WERI-Rb-1 (cell line): ENCODE measurements at regions not wholly inside any gene's neighbourhood (a gene's known extent, or its start where the extent isn't known, plus 50 kb on each side); places are given as distances from the start of the nearest gene placed in this dataset.
A peak's percentile ranks its signal among the peaks of the same experiment; 100 is the strongest.

Experiments
- DNase-seq: peaks from one replicate; pipeline ENCODE4 v3.0.0-alpha.2; 2020
- H3K27ac ChIP-seq: fragments of 250-450 bp; sonication (Bioruptor Pico); 2 replicates; pipeline ENCODE4 v1.5.1; 2020; ENCODE audit warnings: mild to moderate bottlenecking, moderate library complexity
- H3K27me3 ChIP-seq: fragments of 250-450 bp; sonication (Bioruptor Pico); 2 replicates; pipeline ENCODE4 v1.5.1; 2021; ENCODE audit warnings: mild to moderate bottlenecking, low read depth, moderate library complexity; ENCODE audit not compliant: insufficient read depth, severe bottlenecking
- H3K36me3 ChIP-seq: fragments of 250-450 bp; sonication (Bioruptor Pico); 2 replicates; pipeline ENCODE4 v1.5.1; 2020; ENCODE audit warnings: mild to moderate bottlenecking, moderate library complexity
- H3K4me3 ChIP-seq: 2 replicates; pipeline ENCODE4 v1.5.1; 2011; ENCODE audit warnings: low read depth, mild to moderate bottlenecking, control low read depth, low read length
- H3K9me3 ChIP-seq: fragments of 250-450 bp; sonication (Bioruptor Pico); 2 replicates; pipeline ENCODE4 v1.5.1; 2021; ENCODE audit warnings: mild to moderate bottlenecking, moderate library complexity; ENCODE audit not compliant: severe bottlenecking
- CTCF ChIP-seq: IDR thresholded peaks from 2 replicates; pipeline ENCODE4 v1.5.1; 2011; ENCODE audit warnings: low read depth, mild to moderate bottlenecking, control low read depth, inconsistent platforms, low read length

GRCh38 chr22:46039535-46039934 is 62.6 kb upstream of the WNT7B start:
- no peak overlapping the region for H3K27ac ChIP-seq
- no peaks in the 10 kb centered on the region for H3K27me3 ChIP-seq

GRCh38 chr22:46040471-46041465 is 63.8 kb upstream of the WNT7B start:
- peak overlapping the region; percentile 62 for H3K27ac ChIP-seq
- H3K27me3 ChIP-seq, result no peaks in the 10 kb centered on the region
- H3K36me3 ChIP-seq, result no peaks in the 10 kb centered on the region
- no peak overlapping the region for H3K4me3 ChIP-seq
- no peak for TF ChIP-seq CTCF
- no peaks in the 10 kb centered on the region for H3K9me3 ChIP-seq
- DNase-seq, result peak; percentile 72

More at GRCh38 chr22:46039535-46039934, 62.6 kb upstream of the WNT7B start:
- no peak for TF ChIP-seq CTCF
- Histone ChIP-seq H3K9me3 (no peaks in the 10 kb centered on the region), H3K4me3 (no peak overlapping the region), H3K36me3 (no peaks in the 10 kb centered on the region)
- no peak for DNase-seq

- Histone ChIP-seq H3K4me3 (no peak overlapping the region), H3K36me3 (no peaks in the 10 kb centered on the region), H3K27ac (peak overlapping the region; percentile 13; the same call in 1 of the 2 replicates)
These were observed 64.7 kb upstream of the WNT7B start for GRCh38 chr22:46041642-46042041.

GRCh38 chr22:46042786-46043185 is 65.8 kb upstream of the WNT7B start:
- no peak for DNase-seq
- H3K4me3 ChIP-seq, result no peak overlapping the region
- no peaks in the 10 kb centered on the region for H3K27me3 ChIP-seq
- no peak for TF ChIP-seq CTCF
- no peak overlapping the region for H3K27ac ChIP-seq
- no peaks in the 10 kb centered on the region for H3K9me3 ChIP-seq
- no peaks in the 10 kb centered on the region for H3K36me3 ChIP-seq

More at GRCh38 chr22:46041642-46042041, 64.7 kb upstream of the WNT7B start:
- no peak for DNase-seq
- no peaks in the 10 kb centered on the region for H3K27me3 ChIP-seq
- H3K9me3 ChIP-seq, result no peaks in the 10 kb centered on the region
- TF ChIP-seq CTCF, result no peak

GRCh38 chr22:46043339-46043738 is 66.4 kb upstream of the WNT7B start:
- TF ChIP-seq CTCF, result no peak
- H3K27ac ChIP-seq, result no peak overlapping the region
- no peaks in the 10 kb centered on the region for H3K9me3 ChIP-seq
- no peak for DNase-seq
- H3K27me3 ChIP-seq, result no peaks in the 10 kb centered on the region
- H3K36me3 ChIP-seq, result no peaks in the 10 kb centered on the region
- no peak overlapping the region for H3K4me3 ChIP-seq
